ENCODE measurements at regions not wholly inside any gene's neighbourhood (a gene's known extent, or its start where the extent isn't known, plus 50 kb on each side); places are given as distances from the start of the nearest gene placed in this dataset.
A peak's percentile ranks its signal among the peaks of the same experiment; 100 is the strongest.

- H3K27ac ChIP-seq, result no peak overlapping the region
- no peak for TF ChIP-seq CTCF (conservative IDR thresholded peaks at IDR 0.05)
Measured at GRCh38 chr1:229879746-229880145, 187.3 kb upstream of the GALNT2 start.

GRCh38 chr1:229880271-229881170 is 186.5 kb upstream of the GALNT2 start:
- TF ChIP-seq CTCF (conservative IDR thresholded peaks at IDR 0.05), result no peak
- H3K27ac ChIP-seq, result no peak overlapping the region

- H3K27ac ChIP-seq, result peak overlapping the region; percentile 43; the same call in 1 of the 2 replicates
- no peak for TF ChIP-seq CTCF (conservative IDR thresholded peaks at IDR 0.05)
Measured at GRCh38 chr1:229882621-229883020, 184.4 kb upstream of the GALNT2 start.

GRCh38 chr1:229883504-229884200 is 183.4 kb upstream of the GALNT2 start:
- H3K27ac ChIP-seq, result peak overlapping the region; percentile 43; the same call in 1 of the 2 replicates
- no peak for TF ChIP-seq CTCF (conservative IDR thresholded peaks at IDR 0.05)

- no peak overlapping the region for H3K27ac ChIP-seq
- TF ChIP-seq CTCF (conservative IDR thresholded peaks at IDR 0.05), result peak; percentile 24; the same call in 1 of the 2 replicates
Measured at GRCh38 chr1:229884765-229885164, 182.3 kb upstream of the GALNT2 start.

GRCh38 chr1:229885568-229886495 is 181.2 kb upstream of the GALNT2 start:
- no peak for TF ChIP-seq CTCF (conservative IDR thresholded peaks at IDR 0.05)
- no peak overlapping the region; the same call in 1 of the 2 replicates for H3K27ac ChIP-seq

All from VCaP (cell line).